COLO668 (cell line): ENCODE measurements at regions not wholly inside any gene's neighbourhood (a gene's known extent, or its start where the extent isn't known, plus 50 kb on each side); places are given as distances from the start of the nearest gene placed in this dataset.
"Not testable (repeated sequence)": the region's sequence is repeated elsewhere in the genome, so short reads cannot be mapped to it uniquely, and the experiment has no call there.

Experiments
- DNase-seq: peaks from one replicate; lab custom pipeline; 2025; ENCODE audit not compliant: unreplicated experiment; lab: John Stamatoyannopoulos, UW

- DNase-seq: no peak
Observed at GRCh38 chr3:94787734-94788270, 724.9 kb downstream of the NSUN3 start.

GRCh38 chr3:94794563-94794962 lies 731.7 kb downstream of the NSUN3 start:
- no peak for DNase-seq

GRCh38 chr3:94799420-94800060 lies 736.7 kb downstream of the NSUN3 start:
- DNase-seq: no peak

- DNase-seq: peak; percentile 0
Observed at GRCh38 chr3:94811836-94812235, 749.0 kb downstream of the NSUN3 start.

GRCh38 chr3:94821241-94821640 lies 758.4 kb downstream of the NSUN3 start:
- no peak for DNase-seq

GRCh38 chr3:94822298-94822697 lies 759.4 kb downstream of the NSUN3 start:
- DNase-seq: no peak

GRCh38 chr3:94846251-94846650 lies 783.4 kb downstream of the NSUN3 start:
- DNase-seq: not testable (repeated sequence)

GRCh38 chr3:94862703-94863102 lies 799.8 kb downstream of the NSUN3 start:
- DNase-seq: peak; percentile 1

GRCh38 chr3:94869059-94869547 lies 806.2 kb downstream of the NSUN3 start:
- no peak for DNase-seq

- no peak for DNase-seq
Observed at GRCh38 chr3:94873751-94874150, 810.9 kb downstream of the NSUN3 start.

- no peak for DNase-seq
Observed at GRCh38 chr3:94875149-94875548, 812.3 kb downstream of the NSUN3 start.

- DNase-seq: no peak
Observed at GRCh38 chr3:94887065-94887464, 824.2 kb downstream of the NSUN3 start.

GRCh38 chr3:94896994-94897393 lies 834.1 kb downstream of the NSUN3 start:
- no peak for DNase-seq

- DNase-seq: no peak
Observed at GRCh38 chr3:94904156-94904674, 841.4 kb downstream of the NSUN3 start.

- DNase-seq: no peak
Observed at GRCh38 chr3:94909726-94910125, 846.9 kb downstream of the NSUN3 start.

GRCh38 chr3:94912656-94913055 lies 849.8 kb downstream of the NSUN3 start:
- no peak for DNase-seq

GRCh38 chr3:94927175-94927574 lies 864.3 kb downstream of the NSUN3 start:
- no peak for DNase-seq

GRCh38 chr3:94928921-94929320 lies 866.1 kb downstream of the NSUN3 start:
- peak; percentile 12 for DNase-seq

GRCh38 chr3:94935738-94936580 lies 873.1 kb downstream of the NSUN3 start:
- DNase-seq: no peak

GRCh38 chr3:94937980-94938379 lies 875.1 kb downstream of the NSUN3 start:
- no peak for DNase-seq

GRCh38 chr3:94946683-94947082 lies 883.8 kb downstream of the NSUN3 start:
- DNase-seq: no peak
